LNCaP clone FGC (cell line): ENCODE measurements at regions not wholly inside any gene's neighbourhood (a gene's known extent, or its start where the extent isn't known, plus 50 kb on each side); places are given as distances from the start of the nearest gene placed in this dataset.

Experiments
- DNase-seq: peaks from one replicate; pipeline ENCODE4 v3.0.0-alpha.2; 2011; ENCODE audit warnings: low read depth
- H3K4me3 ChIP-seq: 2 replicates; pipeline ENCODE4 v1.5.1; 2011; ENCODE audit warnings: mild to moderate bottlenecking, low read depth, low read length, control low read depth
- CTCF ChIP-seq: IDR thresholded peaks from 2 replicates; pipeline ENCODE4 v1.5.1; 2012; ENCODE audit warnings: mild to moderate bottlenecking; ENCODE audit not compliant: control insufficient read depth, insufficient read depth; ENCODE audit errors: extremely low read depth

DNA sequence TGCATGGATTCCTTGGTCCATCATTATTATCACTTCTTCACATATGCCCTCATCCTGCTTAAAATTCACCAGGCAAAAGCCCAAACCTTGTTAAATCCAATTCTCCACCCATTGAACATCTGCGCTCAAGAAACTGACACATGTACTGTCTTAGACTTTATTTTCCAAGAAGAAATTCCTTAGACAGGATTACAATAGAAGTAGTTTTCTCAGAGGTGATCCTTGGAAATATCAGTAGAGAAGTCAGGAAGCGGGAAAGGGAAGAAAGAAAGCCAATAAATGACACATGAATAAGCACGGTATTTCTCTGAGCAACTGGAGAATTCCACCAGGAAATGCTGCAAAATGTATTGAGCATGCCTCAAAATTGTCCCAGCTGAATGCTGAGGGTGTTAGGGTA lies 90.2 kb downstream of the FOXD1 start:
- TF ChIP-seq CTCF: no peak
- no peak for DNase-seq
- no peak overlapping the region for H3K4me3 ChIP-seq

- TF ChIP-seq CTCF: no peak
- no peak for DNase-seq
- H3K4me3 ChIP-seq: no peak overlapping the region
Measured at GRCh38 chr5:73357576-73357975, 91.0 kb downstream of the FOXD1 start.

GRCh38 chr5:73355108-73355507 lies 93.5 kb downstream of the FOXD1 start:
- H3K4me3 ChIP-seq: no peak overlapping the region
- TF ChIP-seq CTCF: no peak
- DNase-seq: no peak

DNA sequence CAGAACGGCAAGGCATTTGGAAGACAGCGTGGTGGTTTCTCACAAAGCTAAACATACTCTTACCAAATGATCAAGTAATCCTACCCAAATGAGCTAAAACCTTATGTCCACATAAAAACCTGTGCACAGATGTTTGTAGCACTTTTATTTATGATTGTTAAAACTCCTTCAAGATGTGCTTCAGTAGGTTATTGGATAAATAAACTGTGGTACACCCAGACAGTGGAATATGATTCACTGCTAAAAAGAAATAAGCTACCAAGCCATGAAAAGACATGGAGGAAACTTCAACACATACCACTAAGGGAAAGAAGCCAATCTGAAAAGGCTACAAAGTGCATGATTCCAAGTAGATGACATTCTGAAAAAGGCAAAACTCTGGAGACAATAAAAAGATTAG lies 94.2 kb downstream of the FOXD1 start:
- no peak for DNase-seq
- no peak for TF ChIP-seq CTCF
- H3K4me3 ChIP-seq: no peak overlapping the region

DNA sequence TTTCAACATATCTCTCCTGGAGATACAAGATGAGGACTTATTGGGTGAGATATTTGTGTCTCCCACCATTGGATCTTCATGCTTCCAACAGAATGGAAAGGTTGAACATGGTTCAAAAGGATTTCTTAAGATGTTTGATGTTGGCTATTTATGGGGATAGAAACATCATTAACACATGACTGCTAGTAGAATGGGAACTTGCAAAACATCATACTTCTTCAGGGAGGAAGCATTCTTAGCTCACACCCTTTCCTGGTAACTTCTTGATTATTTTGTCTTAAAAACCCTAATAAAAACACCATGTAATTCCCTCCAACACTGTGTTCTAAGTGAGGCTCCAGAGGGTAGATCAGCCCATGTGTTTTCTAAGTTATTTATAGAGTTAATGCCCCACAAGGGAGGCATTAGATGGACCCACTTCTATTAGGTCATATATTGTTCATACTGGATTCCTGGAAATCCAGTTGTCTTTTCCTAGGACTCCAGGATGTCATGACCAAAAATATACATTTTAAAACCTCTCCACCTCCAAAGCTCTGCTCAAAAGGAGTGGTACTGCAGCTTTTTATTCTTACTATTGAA lies 95.8 kb downstream of the FOXD1 start:
- TF ChIP-seq CTCF: no peak
- H3K4me3 ChIP-seq: no peak overlapping the region
- no peak for DNase-seq

- H3K4me3 ChIP-seq: no peak overlapping the region
- no peak for DNase-seq
- TF ChIP-seq CTCF: no peak
Measured at GRCh38 chr5:73352243-73352642, 96.3 kb downstream of the FOXD1 start.

- no peak for DNase-seq
- no peak overlapping the region for H3K4me3 ChIP-seq
- TF ChIP-seq CTCF: no peak
Measured at GRCh38 chr5:73351593-73351992, 97.0 kb downstream of the FOXD1 start.
